Gastroesophageal sphincter (tissue), 3 donors: ENCODE measurements at regions not wholly inside any gene's neighbourhood (a gene's known extent, or its start where the extent isn't known, plus 50 kb on each side); places are given as distances from the start of the nearest gene placed in this dataset.
"Not testable (repeated sequence)": the region's sequence is repeated elsewhere in the genome, so short reads cannot be mapped to it uniquely, and the experiment has no call there.

Experiments
- EP300 ChIP-seq: sonication (generic); formaldehyde crosslinking; IDR thresholded peaks from one replicate; pipeline ENCODE4 v1.6.1; 2017; ENCODE audit warnings: antibody characterized with exemption, mild to moderate bottlenecking
- POLR2A ChIP-seq, 2 donors: fragments of 450-650 bp; IDR thresholded peaks; one replicate each; pipeline ENCODE4 v1.6.1; 2017; ENCODE audit warnings: antibody characterized with exemption in 2 of 2, mild to moderate bottlenecking in 2 of 2, moderate library complexity in 1 of 2
- TF ChIP-seq, protein P1 (sequence below), 4 experiments: fragments of 200-600 bp in 2 of 4; fragments of 450-650 bp in 2 of 4; sonication (generic) in 1 of 4; IDR thresholded peaks; one replicate each; pipeline ENCODE4 v1.5.1; 2017 to 2019; ENCODE audit warnings: antibody characterized with exemption in 4 of 4, mild to moderate bottlenecking in 2 of 4, moderate library complexity in 2 of 4

GRCh38 chr12:68442353-68442972, 110.3 kb upstream of the MDM1 start:
- TF ChIP-seq, protein P1, sequence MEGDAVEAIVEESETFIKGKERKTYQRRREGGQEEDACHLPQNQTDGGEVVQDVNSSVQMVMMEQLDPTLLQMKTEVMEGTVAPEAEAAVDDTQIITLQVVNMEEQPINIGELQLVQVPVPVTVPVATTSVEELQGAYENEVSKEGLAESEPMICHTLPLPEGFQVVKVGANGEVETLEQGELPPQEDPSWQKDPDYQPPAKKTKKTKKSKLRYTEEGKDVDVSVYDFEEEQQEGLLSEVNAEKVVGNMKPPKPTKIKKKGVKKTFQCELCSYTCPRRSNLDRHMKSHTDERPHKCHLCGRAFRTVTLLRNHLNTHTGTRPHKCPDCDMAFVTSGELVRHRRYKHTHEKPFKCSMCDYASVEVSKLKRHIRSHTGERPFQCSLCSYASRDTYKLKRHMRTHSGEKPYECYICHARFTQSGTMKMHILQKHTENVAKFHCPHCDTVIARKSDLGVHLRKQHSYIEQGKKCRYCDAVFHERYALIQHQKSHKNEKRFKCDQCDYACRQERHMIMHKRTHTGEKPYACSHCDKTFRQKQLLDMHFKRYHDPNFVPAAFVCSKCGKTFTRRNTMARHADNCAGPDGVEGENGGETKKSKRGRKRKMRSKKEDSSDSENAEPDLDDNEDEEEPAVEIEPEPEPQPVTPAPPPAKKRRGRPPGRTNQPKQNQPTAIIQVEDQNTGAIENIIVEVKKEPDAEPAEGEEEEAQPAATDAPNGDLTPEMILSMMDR (IDR thresholded peaks at IDR 0.05): not testable (repeated sequence)
- not testable (repeated sequence) for TF ChIP-seq POLR2A (IDR thresholded peaks at IDR 0.05); EP300
